Epithelial cell of esophagus (primary cell): ENCODE measurements at regions not wholly inside any gene's neighbourhood (a gene's known extent, or its start where the extent isn't known, plus 50 kb on each side); places are given as distances from the start of the nearest gene placed in this dataset.

ENCODE experiments used
- DNase-seq: peaks from one replicate; pipeline ENCODE4 v3.0.0; 2010; ENCODE audit warnings: low read depth
- H3K4me3 ChIP-seq: 2 replicates; pipeline ENCODE4 v1.5.1; 2011; ENCODE audit warnings: mild to moderate bottlenecking, low read length, control low read depth
- CTCF ChIP-seq: IDR thresholded peaks from 2 replicates; pipeline ENCODE4 v1.5.1; 2011; ENCODE audit warnings: low read depth, mild to moderate bottlenecking, low read length, control low read depth, inconsistent platforms; ENCODE audit not compliant: insufficient read depth; ENCODE audit errors: missing control alignments

GRCh38 chr9:99464568-99464967 lies 242.5 kb downstream of the SEC61B start:
- TF ChIP-seq CTCF, result no peak
- H3K4me3 ChIP-seq, result no peak overlapping the region
- DNase-seq, result no peak

- no peak for DNase-seq
- TF ChIP-seq CTCF, result no peak
- H3K4me3 ChIP-seq, result no peak overlapping the region
Measured at GRCh38 chr9:99465231-99465907, 243.3 kb downstream of the SEC61B start.

- no peak for DNase-seq
- no peak overlapping the region for H3K4me3 ChIP-seq
- TF ChIP-seq CTCF, result no peak
Measured at GRCh38 chr9:99466104-99466503, 244.0 kb downstream of the SEC61B start.

- no peak for TF ChIP-seq CTCF
- no peak overlapping the region for H3K4me3 ChIP-seq
- no peak for DNase-seq
Measured at GRCh38 chr9:99466781-99467180, 244.7 kb downstream of the SEC61B start.

- no peak for TF ChIP-seq CTCF
- H3K4me3 ChIP-seq, result no peak overlapping the region
- DNase-seq, result no peak
Measured at GRCh38 chr9:99471033-99471432, 249.0 kb downstream of the SEC61B start.

GRCh38 chr9:99472240-99472915 lies 250.3 kb downstream of the SEC61B start:
- H3K4me3 ChIP-seq, result no peak overlapping the region
- TF ChIP-seq CTCF, result no peak
- DNase-seq, result no peak

GRCh38 chr9:99472916-99473245 lies 250.8 kb downstream of the SEC61B start:
- TF ChIP-seq CTCF, result no peak
- no peak for DNase-seq
- no peak overlapping the region for H3K4me3 ChIP-seq
